Sigmoid colon (tissue), 6 donors: ENCODE measurements at regions not wholly inside any gene's neighbourhood (a gene's known extent, or its start where the extent isn't known, plus 50 kb on each side); places are given as distances from the start of the nearest gene placed in this dataset.

Source experiments
- DNase-seq: peaks from one replicate; pipeline ENCODE4 v3.0.0-alpha.2; 2019
- H3K27ac ChIP-seq, 4 donors: fragments of 200-600 bp; sonication (generic); one replicate each; pipeline ENCODE4 v1.5.1; 2016 to 2019; ENCODE audit warnings: mild to moderate bottlenecking in 1 of 4
- H3K27me3 ChIP-seq, 3 donors: fragments of 200-600 bp; sonication (generic); one replicate each; pipeline ENCODE4 v1.5.1; 2019; ENCODE audit warnings: mild to moderate bottlenecking in 1 of 3
- H3K36me3 ChIP-seq, 4 donors: fragments of 200-600 bp; sonication (generic); one replicate each; pipeline ENCODE4 v1.5.1; 2016 to 2019
- H3K4me1 ChIP-seq, 4 donors: fragments of 200-600 bp; sonication (generic); one replicate each; pipeline ENCODE4 v1.5.1; 2017 to 2019
- H3K4me3 ChIP-seq, 4 donors: fragments of 200-600 bp; sonication (generic); one replicate each; pipeline ENCODE4 v1.5.1; 2017 to 2019; ENCODE audit warnings: mild to moderate bottlenecking in 2 of 4, moderate library complexity in 1 of 4
- H3K9me3 ChIP-seq, 4 donors: fragments of 200-600 bp in 3 of 4; sonication (generic) in 3 of 4; one replicate each; pipeline versions ENCODE4 v1.5.1 to v1.6.1; 2013 to 2019
- CTCF ChIP-seq, 4 experiments: fragments of 450-650 bp in 3 of 4; fragments of 200-600 bp in 1 of 4; IDR thresholded peaks; one replicate each; pipeline ENCODE4 v1.5.1; 2016 to 2019; ENCODE audit warnings: antibody characterized with exemption in 4 of 4, mild to moderate bottlenecking in 3 of 4, moderate library complexity in 2 of 4
- EP300 ChIP-seq, 4 donors: sonication (generic); formaldehyde crosslinking; IDR thresholded peaks; one replicate each; pipeline ENCODE4 v1.6.1; 2017; ENCODE audit warnings: antibody characterized with exemption in 4 of 4
- POLR2A ChIP-seq, 2 donors: fragments of 450-650 bp; IDR thresholded peaks; one replicate each; pipeline ENCODE4 v1.6.1; 2016; ENCODE audit warnings: antibody characterized with exemption in 2 of 2, mild to moderate bottlenecking in 2 of 2, moderate library complexity in 2 of 2
- POLR2AphosphoS5 ChIP-seq, 4 donors: sonication (generic); formaldehyde crosslinking; IDR thresholded peaks; one replicate each; pipeline ENCODE4 v1.6.1; 2017; ENCODE audit warnings: antibody characterized with exemption in 4 of 4
- WGBS, 2 donors: extraction: QIAGEN DNeasy Blood & Tissue Kit; methylation state at CpG; one replicate each; pipeline ENCODE4 v1.1.7; 2013; 5-methylcytosine and 5-hydroxymethylcytosine counted together
- intact Hi-C: fragments of 100-400 bp; cut with DNase I; formaldehyde crosslinking; loops from one replicate; pipeline ENCODE4 v1.15.1; 2023
- donor health status: healthy with polysubstance abuse.
- donor health status: healthy.

GRCh38 chr4:22097596-22097995 is 149.0 kb upstream of the KCNIP4 start:
- no peak for TF ChIP-seq EP300 (IDR thresholded peaks at IDR 0.05)
- TF ChIP-seq POLR2A (IDR thresholded peaks at IDR 0.05): no peak
- no peak for TF ChIP-seq POLR2AphosphoS5 (IDR thresholded peaks at IDR 0.05)
- TF ChIP-seq CTCF (IDR thresholded peaks at IDR 0.05): no peak

GRCh38 chr4:22094217-22094616 is 145.6 kb upstream of the KCNIP4 start:
- DNase-seq: no peak
- intact Hi-C loops: no loop called here
- Histone ChIP-seq H3K4me3 (no peak overlapping the region), H3K4me1 (peaks cover 0 to 8% (median 4%) of the 10 kb centered on the region in 4 donors), H3K27ac (no peak overlapping the region), H3K9me3 (no peaks in the 10 kb centered on the region), H3K36me3 (no peaks in the 10 kb centered on the region), H3K27me3 (no peaks in the 10 kb centered on the region)
- TF ChIP-seq POLR2A (IDR thresholded peaks at IDR 0.05) (no peak), POLR2AphosphoS5 (IDR thresholded peaks at IDR 0.05) (no peak), EP300 (IDR thresholded peaks at IDR 0.05) (no peak), CTCF (IDR thresholded peaks at IDR 0.05) (no peak)

More at GRCh38 chr4:22097596-22097995, 149.0 kb upstream of the KCNIP4 start:
- no peaks in the 10 kb centered on the region for H3K4me1 ChIP-seq
- H3K27ac ChIP-seq: no peak overlapping the region
- no peaks in the 10 kb centered on the region for H3K27me3 ChIP-seq
- intact Hi-C loops: no loop called here
- H3K36me3 ChIP-seq: no peaks in the 10 kb centered on the region
- DNase-seq: no peak
- H3K9me3 ChIP-seq: no peaks in the 10 kb centered on the region
- 75 to 82% methylated on average over 2 of the region's 2 CpGs for WGBS, 2 donors
- no peak overlapping the region for H3K4me3 ChIP-seq

- no peak for DNase-seq
- peaks cover 0 to 8% (median 4%) of the 10 kb centered on the region in 4 donors for H3K4me1 ChIP-seq
- 70 to 80% methylated on average over 3 of the region's 3 CpGs for WGBS, 2 donors
- no peak overlapping the region for H3K4me3 ChIP-seq
- no peak overlapping the region for H3K27ac ChIP-seq
- H3K9me3 ChIP-seq: no peaks in the 10 kb centered on the region
- no peaks in the 10 kb centered on the region for H3K27me3 ChIP-seq
- intact Hi-C loops: no loop called here
- no peak for TF ChIP-seq POLR2AphosphoS5 (IDR thresholded peaks at IDR 0.05)
- no peak for TF ChIP-seq CTCF (IDR thresholded peaks at IDR 0.05)
- TF ChIP-seq POLR2A (IDR thresholded peaks at IDR 0.05): no peak
- no peak for TF ChIP-seq EP300 (IDR thresholded peaks at IDR 0.05)
- H3K36me3 ChIP-seq: no peaks in the 10 kb centered on the region
Observed at GRCh38 chr4:22093126-22093525, 144.6 kb upstream of the KCNIP4 start.

GRCh38 chr4:22091906-22092305 is 143.3 kb upstream of the KCNIP4 start:
- no peak overlapping the region for H3K27ac ChIP-seq
- intact Hi-C loops: no loop called here
- H3K36me3 ChIP-seq: no peaks in the 10 kb centered on the region
- H3K4me1 ChIP-seq: peaks cover 0 to 8% (median 4%) of the 10 kb centered on the region in 4 donors
- H3K27me3 ChIP-seq: no peaks in the 10 kb centered on the region
- no peaks in the 10 kb centered on the region for H3K9me3 ChIP-seq
- no peak overlapping the region for H3K4me3 ChIP-seq
- 49 to 61% methylated on average over 4 of the region's 4 CpGs for WGBS, 2 donors
- TF ChIP-seq POLR2AphosphoS5 (IDR thresholded peaks at IDR 0.05): no peak
- no peak for TF ChIP-seq POLR2A (IDR thresholded peaks at IDR 0.05)
- TF ChIP-seq CTCF (IDR thresholded peaks at IDR 0.05): no peak
- no peak for TF ChIP-seq EP300 (IDR thresholded peaks at IDR 0.05)
- DNase-seq: no peak

GRCh38 chr4:22091352-22091717 is 142.8 kb upstream of the KCNIP4 start:
- H3K27me3 ChIP-seq: no peaks in the 10 kb centered on the region
- H3K9me3 ChIP-seq: peaks cover 0 to 2% (median 1%) of the 10 kb centered on the region in 4 donors
- intact Hi-C loops: no loop called here

More at GRCh38 chr4:22091352-22091717, 142.8 kb upstream of the KCNIP4 start:
- H3K4me3 ChIP-seq: no peak overlapping the region
- H3K4me1 ChIP-seq: peaks cover 0 to 8% (median 4%) of the 10 kb centered on the region in 4 donors
- DNase-seq: no peak
- H3K27ac ChIP-seq: no peak overlapping the region
- TF ChIP-seq EP300 (IDR thresholded peaks at IDR 0.05): no peak
- no peaks in the 10 kb centered on the region for H3K36me3 ChIP-seq
